ENCODE measurements at regions not wholly inside any gene's neighbourhood (a gene's known extent, or its start where the extent isn't known, plus 50 kb on each side); places are given as distances from the start of the nearest gene placed in this dataset.

GRCh38 chr1:194616835-194617234 is 1430.4 kb upstream of the B3GALT2 start:
- DNase-seq (ENCODE audit: low read depth) (no peak), FAIRE-seq (no peak)
- H3K27me3 ChIP-seq (ENCODE audit: control insufficient read depth, insufficient read depth, low read length) = no peaks in the 10 kb centered on the region
- TF ChIP-seq CTCF (IDR thresholded peaks at IDR 0.05; ENCODE audit: insufficient read depth, low read length, severe bottlenecking) = no peak
- H3K36me3 ChIP-seq (ENCODE audit: control insufficient read depth, insufficient read depth, low read length) = no peaks in the 10 kb centered on the region
- H3K4me3 ChIP-seq (ENCODE audit: low read depth, low read length) = no peak overlapping the region

- FAIRE-seq (no peak), DNase-seq (ENCODE audit: low read depth) (no peak)
- no peaks in the 10 kb centered on the region for H3K36me3 ChIP-seq (ENCODE audit: control insufficient read depth, insufficient read depth, low read length)
- H3K27me3 ChIP-seq (ENCODE audit: control insufficient read depth, insufficient read depth, low read length) = no peaks in the 10 kb centered on the region
- H3K4me3 ChIP-seq (ENCODE audit: low read depth, low read length) = no peak overlapping the region
- TF ChIP-seq CTCF (IDR thresholded peaks at IDR 0.05; ENCODE audit: insufficient read depth, low read length, severe bottlenecking) = no peak
Observed at GRCh38 chr1:194602184-194602583, 1415.8 kb upstream of the B3GALT2 start.

DNA sequence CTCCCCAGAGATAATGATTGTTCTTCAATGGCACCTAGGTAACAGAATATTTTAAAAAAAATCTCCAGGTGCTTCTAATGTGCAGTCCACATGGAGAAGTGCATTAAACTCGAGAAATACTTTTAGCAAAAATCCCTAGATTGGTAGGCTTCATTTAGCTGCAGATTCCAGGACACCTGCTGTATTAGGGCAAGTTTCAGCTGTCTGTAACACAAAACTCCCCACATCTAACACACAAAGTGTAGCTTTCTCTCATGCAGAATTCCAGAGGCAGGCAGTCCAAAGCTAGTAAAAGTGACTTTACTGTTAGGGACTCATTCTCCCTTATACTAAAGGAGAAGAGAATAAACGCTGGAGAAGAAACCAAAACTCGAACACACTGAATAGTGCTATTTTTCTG is 1414.3 kb upstream of the B3GALT2 start:
- Histone ChIP-seq H3K27me3 (ENCODE audit: control insufficient read depth, insufficient read depth, low read length) (no peaks in the 10 kb centered on the region), H3K4me3 (ENCODE audit: low read depth, low read length) (no peak overlapping the region), H3K36me3 (ENCODE audit: control insufficient read depth, insufficient read depth, low read length) (no peaks in the 10 kb centered on the region)
- no peak for FAIRE-seq
- TF ChIP-seq CTCF (IDR thresholded peaks at IDR 0.05; ENCODE audit: insufficient read depth, low read length, severe bottlenecking) = no peak
- no peak for DNase-seq (ENCODE audit: low read depth)

DNA sequence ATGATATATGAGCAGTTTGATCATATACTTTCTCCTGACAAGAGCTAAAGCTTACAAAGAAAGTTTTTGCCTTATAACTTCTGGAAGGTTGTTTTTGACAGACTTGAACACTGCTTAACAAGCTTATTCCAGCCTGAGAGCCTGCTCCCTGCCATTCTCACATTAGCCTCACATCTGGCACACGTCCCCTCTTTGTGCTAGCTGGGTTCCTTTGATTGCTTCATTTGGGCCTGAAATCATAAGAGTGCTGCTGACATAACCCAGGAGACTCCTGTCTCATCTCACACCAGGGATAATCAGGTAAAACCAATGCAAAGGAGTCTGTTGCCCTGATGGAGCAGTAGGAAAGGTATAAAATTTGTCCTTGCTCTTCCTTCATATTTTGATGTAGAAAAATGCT is 1411.7 kb upstream of the B3GALT2 start:
- H3K36me3 ChIP-seq (ENCODE audit: control insufficient read depth, insufficient read depth, low read length) = no peaks in the 10 kb centered on the region

DNA sequence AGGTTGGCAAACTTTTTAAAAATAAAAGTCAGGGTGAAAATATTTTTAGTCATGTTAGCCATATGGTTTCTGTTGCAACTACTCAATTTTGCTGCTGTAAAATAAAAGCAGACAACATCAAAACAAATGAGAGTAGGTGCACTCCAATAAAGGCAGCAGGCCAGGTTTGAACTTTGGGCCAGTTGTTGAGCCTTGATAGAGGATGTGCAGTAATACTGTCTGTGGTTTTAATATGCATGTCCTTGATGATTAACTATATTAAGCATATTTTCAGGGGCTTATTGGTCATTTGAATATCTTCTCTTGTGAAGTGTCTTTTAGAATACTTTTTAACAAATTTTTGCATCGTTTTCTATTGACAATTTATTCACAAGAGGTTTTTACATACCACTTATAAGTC is 1399.9 kb upstream of the B3GALT2 start:
- no peak overlapping the region for H3K4me3 ChIP-seq (ENCODE audit: low read depth, low read length)
- H3K27me3 ChIP-seq (ENCODE audit: control insufficient read depth, insufficient read depth, low read length) = no peaks in the 10 kb centered on the region
- FAIRE-seq = no peak
- no peak for TF ChIP-seq CTCF (IDR thresholded peaks at IDR 0.05; ENCODE audit: insufficient read depth, low read length, severe bottlenecking)
- no peaks in the 10 kb centered on the region for H3K36me3 ChIP-seq (ENCODE audit: control insufficient read depth, insufficient read depth, low read length)
- no peak for DNase-seq (ENCODE audit: low read depth)

More for the DNA sequence above, 1411.7 kb upstream of the B3GALT2 start:
- FAIRE-seq (no peak), DNase-seq (ENCODE audit: low read depth) (no peak)
- no peak for TF ChIP-seq CTCF (IDR thresholded peaks at IDR 0.05; ENCODE audit: insufficient read depth, low read length, severe bottlenecking)
- H3K4me3 ChIP-seq (ENCODE audit: low read depth, low read length) = no peak overlapping the region
- H3K27me3 ChIP-seq (ENCODE audit: control insufficient read depth, insufficient read depth, low read length) = no peaks in the 10 kb centered on the region

GRCh38 chr1:194584052-194584451 is 1397.6 kb upstream of the B3GALT2 start:
- H3K4me3 ChIP-seq (ENCODE audit: low read depth, low read length) = no peak overlapping the region
- no peak for TF ChIP-seq CTCF (IDR thresholded peaks at IDR 0.05; ENCODE audit: insufficient read depth, low read length, severe bottlenecking)
- no peak for FAIRE-seq

More at GRCh38 chr1:194584052-194584451, 1397.6 kb upstream of the B3GALT2 start:
- no peaks in the 10 kb centered on the region for H3K36me3 ChIP-seq (ENCODE audit: control insufficient read depth, insufficient read depth, low read length)
- no peak for DNase-seq (ENCODE audit: low read depth)
- H3K27me3 ChIP-seq (ENCODE audit: control insufficient read depth, insufficient read depth, low read length) = no peaks in the 10 kb centered on the region

All from bronchial epithelial cell (primary cell).